SK-N-SH (cell line): ENCODE measurements at regions not wholly inside any gene's neighbourhood (a gene's known extent, or its start where the extent isn't known, plus 50 kb on each side); places are given as distances from the start of the nearest gene placed in this dataset.

Source experiments
- CTCF ChIA-PET: fragments of 300-600, 350-600 bp; formaldehyde crosslinking; extraction: SDS; loops from one replicate; lab custom pipeline; 2021; lab: Yijun Ruan, JAX
- POLR2A ChIA-PET: fragments of 350-600 bp; sonication (Branson Sonifier 250); formaldehyde crosslinking; extraction: SDS; loops from one replicate; lab custom pipeline; 2020; ENCODE audit warnings: antibody characterized with exemption, inconsistent platforms; lab: Yijun Ruan, JAX
- DNase-seq: peaks from one replicate; pipeline ENCODE4 v3.0.0; 2012
- H2AFZ ChIP-seq: fragments of 200-600 bp; sonication (generic); 2 replicates; pipeline ENCODE4 v1.8.1; 2016; ENCODE audit warnings: antibody characterized with exemption, mild to moderate bottlenecking, low read depth
- H3F3A ChIP-seq: fragments of 200-600 bp; sonication (generic); replicated peaks from 2 replicates; pipeline ENCODE3; 2016; ENCODE audit warnings: antibody characterized with exemption, mild to moderate bottlenecking; ENCODE audit not compliant: insufficient read depth
- H3K27ac ChIP-seq, 2 experiments: fragments of 200-500 bp in 1 of 2; fragments of 200-600 bp in 1 of 2; sonication (Bioruptor generic) in 1 of 2; sonication (generic), shearing (Covaris generic) in 1 of 2; 2 replicates each; pipeline versions ENCODE4 v1.5.1 to v1.6.1; 2014 to 2016; ENCODE audit warnings: low read depth in 2 of 2, inconsistent platforms in 1 of 2, low read length in 1 of 2, mild to moderate bottlenecking in 1 of 2, mixed read lengths in 1 of 2
- H3K27me3 ChIP-seq: fragments of 200-600 bp; sonication (generic), shearing (Covaris generic); 2 replicates; pipeline ENCODE4 v1.6.1; 2016; ENCODE audit warnings: mixed run types; ENCODE audit not compliant: insufficient read depth
- H3K36me3 ChIP-seq, 2 experiments: fragments of 200-500 bp in 1 of 2; fragments of 200-600 bp in 1 of 2; sonication (Bioruptor generic) in 1 of 2; sonication (generic) in 1 of 2; replicated peaks in 1 of 2; 2 replicates each; pipeline versions ENCODE3 to v1.5.1; 2014 to 2016; ENCODE audit warnings: low read length in 1 of 2, mild to moderate bottlenecking in 1 of 2; ENCODE audit not compliant: insufficient read depth in 2 of 2, control insufficient read depth in 1 of 2
- H3K4me1 ChIP-seq, 2 experiments: fragments of 200-500 bp in 1 of 2; fragments of 200-600 bp in 1 of 2; sonication (Bioruptor generic) in 1 of 2; sonication (generic), shearing (Covaris generic) in 1 of 2; 2 replicates each; pipeline versions ENCODE4 v1.5.1 to v1.6.1; 2014 to 2016; ENCODE audit warnings: low read depth in 1 of 2, low read length in 1 of 2, mixed run types in 1 of 2; ENCODE audit not compliant: insufficient read depth in 2 of 2, control insufficient read depth in 1 of 2
- H3K4me2 ChIP-seq: fragments of 200-600 bp; sonication (generic), shearing (Covaris generic); 2 replicates; pipeline ENCODE4 v1.6.1; 2017; ENCODE audit warnings: mixed run types
- H3K4me3 ChIP-seq, 2 experiments: fragments of 200-500 bp in 1 of 2; fragments of 200-600 bp in 1 of 2; sonication (Bioruptor generic) in 1 of 2; sonication (generic), shearing (Covaris generic) in 1 of 2; 2 replicates each; pipeline versions ENCODE4 v1.5.1 to v1.8.1; 2014 to 2016; ENCODE audit warnings: low read depth in 2 of 2, inconsistent platforms in 1 of 2, low read length in 1 of 2, mild to moderate bottlenecking in 1 of 2, mixed read lengths in 1 of 2, moderate library complexity in 1 of 2
- H3K79me2 ChIP-seq: fragments of 200-600 bp; sonication (generic); 2 replicates; pipeline ENCODE4 v1.8.1; 2017; ENCODE audit warnings: mild to moderate bottlenecking; ENCODE audit not compliant: insufficient read depth
- H3K9ac ChIP-seq: fragments of 200-600 bp; sonication (generic); 2 replicates; pipeline ENCODE4 v1.6.1; 2017; ENCODE audit warnings: mixed run types
- H3K9me2 ChIP-seq: fragments of 200-600 bp; sonication (generic); 2 replicates; pipeline ENCODE4 v1.6.1; 2017; ENCODE audit warnings: mixed run types
- H3K9me3 ChIP-seq: fragments of 200-600 bp; sonication (generic); 2 replicates; pipeline ENCODE4 v1.6.1; 2017; ENCODE audit warnings: mixed run types, mild to moderate bottlenecking, moderate library complexity
- H4K20me1 ChIP-seq: fragments of 200-600 bp; sonication (generic); 2 replicates; pipeline ENCODE4 v1.6.1; 2017; ENCODE audit warnings: mild to moderate bottlenecking, mixed run types; ENCODE audit not compliant: insufficient read depth
- CHD2 ChIP-seq: fragments of 150-350 bp; IDR thresholded peaks from 2 replicates; pipeline ENCODE4 v1.6.1; 2018; ENCODE audit warnings: low read length; ENCODE audit not compliant: partially characterized antibody
- ELF1 ChIP-seq: IDR thresholded peaks from 2 replicates; pipeline ENCODE4 v1.4.0; 2012
- FOXJ3 ChIP-seq: sonication (generic); formaldehyde crosslinking; IDR thresholded peaks from 2 replicates; pipeline ENCODE4 v1.5.1; 2020; ENCODE audit warnings: mild to moderate bottlenecking, missing genetic modification reagents
- FOXM1 ChIP-seq: IDR thresholded peaks from 2 replicates; pipeline ENCODE4 v1.4.0; 2012; ENCODE audit warnings: low read depth, mild to moderate bottlenecking
- IRF3 ChIP-seq: fragments of 150-350 bp; IDR thresholded peaks from 2 replicates; pipeline ENCODE4 v1.6.1; 2016; ENCODE audit warnings: mild to moderate bottlenecking, low read depth, low read length
- RAD21 ChIP-seq: IDR thresholded peaks from 2 replicates; pipeline ENCODE4 v1.6.1; 2012; ENCODE audit warnings: mild to moderate bottlenecking, low read length
- RCOR1 ChIP-seq: fragments of 150-350 bp; IDR thresholded peaks from 2 replicates; pipeline ENCODE4 v1.6.1; 2017; ENCODE audit warnings: antibody characterized with exemption, low read length
- SMC3 ChIP-seq: IDR thresholded peaks from 2 replicates; pipeline ENCODE4 v1.6.1; 2012; ENCODE audit warnings: low read depth, low read length, improper control_type of control experiment
- YY1 ChIP-seq: IDR thresholded peaks from 2 replicates; pipeline ENCODE4 v1.4.0; 2012; ENCODE audit warnings: low read depth, mild to moderate bottlenecking
- ZBTB33 ChIP-seq: IDR thresholded peaks from 2 replicates; pipeline ENCODE4 v1.4.0; 2012; ENCODE audit warnings: low read depth, borderline replicate concordance
- WGBS: methylation state at CpG from one replicate; pipeline ENCODE4 v1.1.6; 2017; ENCODE audit warnings: low lambda C conversion rate; 5-methylcytosine and 5-hydroxymethylcytosine counted together
- TF ChIP-seq, protein P1 (sequence below): fragments of 150-350 bp; IDR thresholded peaks from 2 replicates; pipeline ENCODE4 v1.6.1; 2017; ENCODE audit warnings: antibody characterized with exemption, low read length, low read depth, borderline replicate concordance

DNA sequence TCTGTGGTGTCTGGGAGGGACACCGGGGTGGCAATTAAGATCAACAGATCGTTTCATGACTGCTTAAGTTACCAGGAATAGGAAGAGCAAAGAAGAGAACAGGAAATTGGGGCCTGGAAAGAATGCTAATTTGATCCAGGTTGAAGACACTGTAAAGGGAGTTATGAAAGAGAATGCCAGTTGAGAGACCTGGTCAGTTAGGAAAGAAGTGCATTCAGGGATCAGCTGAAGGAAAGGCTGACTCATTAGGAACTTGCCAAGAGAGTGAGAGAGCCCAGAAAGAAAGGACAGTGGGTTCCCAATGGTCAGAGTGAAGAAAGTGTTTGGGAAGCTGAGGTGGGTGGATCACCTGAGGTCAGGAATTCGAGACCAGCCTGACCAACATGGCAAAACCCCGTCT, 119.6 kb downstream of the UBE2U start:
- Histone ChIP-seq H3K79me2 (no peaks in the 10 kb centered on the region), H3K9me3 (no peaks in the 10 kb centered on the region), H3K9me2 (no peaks in the 10 kb centered on the region), H3K4me3 (no peak overlapping the region), H3K27me3 (no peaks in the 10 kb centered on the region), H2AFZ (no peak overlapping the region), H3F3A (no peaks in the 10 kb centered on the region), H3K4me2 (no peak overlapping the region), H3K36me3 (no peaks in the 10 kb centered on the region), H3K4me1 (no peaks in the 10 kb centered on the region; a peak in 1 of 4 replicates), H3K27ac (no peak overlapping the region), H4K20me1 (no peaks in the 10 kb centered on the region), H3K9ac (no peak overlapping the region)
- POLR2A ChIA-PET: no interaction called here
- TF ChIP-seq FOXM1: no peak
- TF ChIP-seq, protein P1, sequence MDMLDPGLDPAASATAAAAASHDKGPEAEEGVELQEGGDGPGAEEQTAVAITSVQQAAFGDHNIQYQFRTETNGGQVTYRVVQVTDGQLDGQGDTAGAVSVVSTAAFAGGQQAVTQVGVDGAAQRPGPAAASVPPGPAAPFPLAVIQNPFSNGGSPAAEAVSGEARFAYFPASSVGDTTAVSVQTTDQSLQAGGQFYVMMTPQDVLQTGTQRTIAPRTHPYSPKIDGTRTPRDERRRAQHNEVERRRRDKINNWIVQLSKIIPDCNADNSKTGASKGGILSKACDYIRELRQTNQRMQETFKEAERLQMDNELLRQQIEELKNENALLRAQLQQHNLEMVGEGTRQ: no peak
- TF ChIP-seq RAD21: no peak
- TF ChIP-seq SMC3: no peak
- no peak for TF ChIP-seq IRF3
- TF ChIP-seq YY1: no peak
- TF ChIP-seq FOXJ3 (CRISPR knock-in tag): no peak
- CTCF ChIA-PET: no interaction called here
- DNase-seq: no peak
- WGBS: 41% methylated on average over 4 of the region's 4 CpGs

GRCh38 chr1:64323882-64324281, 120.5 kb downstream of the UBE2U start:
- Histone ChIP-seq H3K27me3 (no peaks in the 10 kb centered on the region), H3F3A (no peaks in the 10 kb centered on the region), H3K9ac (no peak overlapping the region), H3K36me3 (no peaks in the 10 kb centered on the region), H3K9me3 (no peaks in the 10 kb centered on the region), H3K79me2 (no peaks in the 10 kb centered on the region), H4K20me1 (no peaks in the 10 kb centered on the region), H3K27ac (no peak overlapping the region), H3K4me2 (no peak overlapping the region), H3K9me2 (no peaks in the 10 kb centered on the region), H3K4me1 (no peaks in the 10 kb centered on the region; a peak in 2 of 4 replicates), H3K4me3 (no peak overlapping the region), H2AFZ (no peak overlapping the region)
- 64% methylated on average over 4 of the region's 4 CpGs for WGBS
- ChIA-PET CTCF (no interaction called here), POLR2A (no interaction called here)
- no peak for TF ChIP-seq ELF1
- TF ChIP-seq CHD2: no peak
- no peak for TF ChIP-seq ZBTB33
- no peak for TF ChIP-seq RCOR1
- no peak for DNase-seq
